SK-N-MC (cell line): ENCODE measurements at regions not wholly inside any gene's neighbourhood (a gene's known extent, or its start where the extent isn't known, plus 50 kb on each side); places are given as distances from the start of the nearest gene placed in this dataset.

Experiments
- EZH2 ChIP-seq: fragments of 200-600 bp; sonication (generic); IDR thresholded peaks from one replicate; pipeline ENCODE4 v1.6.1; 2017; ENCODE audit warnings: antibody characterized with exemption
- FOXP2 ChIP-seq: optimal IDR thresholded peaks from 2 replicates; pipeline ENCODE3; 2011; ENCODE audit warnings: mild to moderate bottlenecking, moderate library complexity; ENCODE audit not compliant: insufficient read depth; ENCODE audit errors: extremely low read length, control extremely low read depth
- POLR2AphosphoS5 ChIP-seq: IDR thresholded peaks from 2 replicates; pipeline ENCODE4 v1.6.1; 2012; ENCODE audit warnings: mild to moderate bottlenecking, low read depth, low read length, borderline replicate concordance

DNA sequence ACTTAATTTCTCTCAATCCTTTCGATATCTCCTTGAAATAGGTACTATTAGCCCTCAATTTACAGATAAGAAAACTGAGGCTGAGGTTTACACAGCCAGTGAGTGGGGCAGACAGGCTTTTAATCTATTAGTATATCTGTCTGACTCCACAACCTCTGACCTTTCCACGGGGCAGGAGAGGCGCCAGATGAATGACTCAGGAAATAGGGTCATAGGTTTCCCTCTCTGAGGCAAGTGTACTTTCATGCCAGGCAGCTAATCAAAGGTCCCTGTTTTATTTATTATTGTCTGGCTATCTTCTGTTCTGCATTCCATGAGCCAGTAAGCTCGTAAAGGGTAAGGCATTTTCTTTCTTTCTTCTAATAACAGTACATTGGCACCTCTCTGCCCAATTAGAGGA is 79.6 kb upstream of the KLF4 start:
- TF ChIP-seq POLR2AphosphoS5 (no peak), EZH2 (no peak), FOXP2 (no peak)
